ENCODE measurements at regions not wholly inside any gene's neighbourhood (a gene's known extent, or its start where the extent isn't known, plus 50 kb on each side); places are given as distances from the start of the nearest gene placed in this dataset.

DNA sequence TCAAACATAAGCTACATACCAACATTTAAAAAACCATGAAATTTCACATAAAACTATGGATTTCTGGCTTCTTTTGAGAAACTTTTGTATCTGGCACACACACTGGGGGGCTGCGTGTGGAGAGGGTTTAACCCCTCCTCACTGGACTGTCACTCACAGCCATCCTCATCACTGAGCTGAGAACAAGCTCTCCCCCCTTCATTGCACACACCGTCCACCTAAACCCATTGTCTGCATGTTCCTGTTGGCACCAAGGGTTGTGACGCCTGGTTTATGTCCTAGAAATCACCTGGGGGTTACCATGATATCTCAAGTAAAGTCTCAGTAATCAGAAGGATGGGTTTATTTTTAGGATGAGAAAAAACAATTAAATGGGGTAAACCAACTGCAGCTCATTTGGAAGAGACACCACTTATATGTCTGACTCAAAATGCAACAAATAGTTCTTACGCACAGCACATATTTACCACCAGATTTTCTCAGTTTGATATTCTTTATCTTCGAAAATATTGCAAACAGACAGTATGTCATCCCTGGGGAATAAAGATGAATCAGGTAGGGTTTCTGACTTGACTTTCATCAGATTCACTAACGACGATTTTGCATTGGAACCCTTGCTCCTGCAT, 218.5 kb upstream of the KLF6 start:
- TF ChIP-seq, protein P1, sequence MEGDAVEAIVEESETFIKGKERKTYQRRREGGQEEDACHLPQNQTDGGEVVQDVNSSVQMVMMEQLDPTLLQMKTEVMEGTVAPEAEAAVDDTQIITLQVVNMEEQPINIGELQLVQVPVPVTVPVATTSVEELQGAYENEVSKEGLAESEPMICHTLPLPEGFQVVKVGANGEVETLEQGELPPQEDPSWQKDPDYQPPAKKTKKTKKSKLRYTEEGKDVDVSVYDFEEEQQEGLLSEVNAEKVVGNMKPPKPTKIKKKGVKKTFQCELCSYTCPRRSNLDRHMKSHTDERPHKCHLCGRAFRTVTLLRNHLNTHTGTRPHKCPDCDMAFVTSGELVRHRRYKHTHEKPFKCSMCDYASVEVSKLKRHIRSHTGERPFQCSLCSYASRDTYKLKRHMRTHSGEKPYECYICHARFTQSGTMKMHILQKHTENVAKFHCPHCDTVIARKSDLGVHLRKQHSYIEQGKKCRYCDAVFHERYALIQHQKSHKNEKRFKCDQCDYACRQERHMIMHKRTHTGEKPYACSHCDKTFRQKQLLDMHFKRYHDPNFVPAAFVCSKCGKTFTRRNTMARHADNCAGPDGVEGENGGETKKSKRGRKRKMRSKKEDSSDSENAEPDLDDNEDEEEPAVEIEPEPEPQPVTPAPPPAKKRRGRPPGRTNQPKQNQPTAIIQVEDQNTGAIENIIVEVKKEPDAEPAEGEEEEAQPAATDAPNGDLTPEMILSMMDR (IDR thresholded peaks at IDR 0.05 in 4 of 5, conservative IDR thresholded peaks at IDR 0.05 in 1 of 5), result no peak
- no peak for TF ChIP-seq POLR2A (IDR thresholded peaks at IDR 0.05)
